Endodermal cell (in vitro differentiated cells): ENCODE measurements at regions not wholly inside any gene's neighbourhood (a gene's known extent, or its start where the extent isn't known, plus 50 kb on each side); places are given as distances from the start of the nearest gene placed in this dataset.

ENCODE experiments used
- DNase-seq: peaks from one replicate; pipeline ENCODE4 v3.0.0-alpha.2; 2017
- H3K27ac ChIP-seq: 2 replicates; pipeline ENCODE4 v1.5.1; 2013; ENCODE audit warnings: mild to moderate bottlenecking, low read depth, low read length, moderate library complexity
- H3K27me3 ChIP-seq: 2 replicates; pipeline ENCODE4 v1.6.1; 2013; ENCODE audit warnings: mild to moderate bottlenecking, low read length, moderate library complexity; ENCODE audit not compliant: insufficient read depth, control insufficient read depth, poor library complexity, severe bottlenecking
- H3K36me3 ChIP-seq: 2 replicates; pipeline ENCODE4 v1.7.0; 2013; ENCODE audit warnings: mild to moderate bottlenecking, low read length, moderate library complexity; ENCODE audit not compliant: control insufficient read depth, insufficient read depth
- H3K4me1 ChIP-seq: one replicate; pipeline ENCODE4 v1.7.0; 2013; ENCODE audit warnings: low read length; ENCODE audit not compliant: control insufficient read depth, insufficient read depth
- H3K4me3 ChIP-seq: 2 replicates; pipeline ENCODE4 v1.5.1; 2013; ENCODE audit warnings: mild to moderate bottlenecking, low read length, moderate library complexity
- H3K9ac ChIP-seq: 2 replicates; pipeline ENCODE4 v1.6.1; 2013; ENCODE audit warnings: mild to moderate bottlenecking, low read length, moderate library complexity; ENCODE audit not compliant: poor library complexity, severe bottlenecking; ENCODE audit errors: extremely low read depth
- H3K9me3 ChIP-seq: 2 replicates; pipeline ENCODE4 v1.6.1; 2013; ENCODE audit warnings: mild to moderate bottlenecking, low read length, moderate library complexity; ENCODE audit not compliant: control insufficient read depth
- H3K27ac Mint-ChIP-seq: 2 replicates; pipeline ENCODE4 v1.8.0; 2020; ENCODE audit warnings: mixed read lengths
- H3K27me3 Mint-ChIP-seq: 2 replicates; pipeline ENCODE4 v1.8.0; 2021; ENCODE audit warnings: mild to moderate bottlenecking, mixed read lengths; ENCODE audit not compliant: insufficient read depth
- H3K36me3 Mint-ChIP-seq: 2 replicates; pipeline ENCODE4 v1.8.0; 2020; ENCODE audit warnings: low read depth, mixed read lengths
- H3K4me1 Mint-ChIP-seq: 2 replicates; pipeline ENCODE4 v1.8.0; 2020; ENCODE audit warnings: mixed read lengths
- H3K4me3 Mint-ChIP-seq: 2 replicates; pipeline ENCODE4 v1.8.0; 2020; ENCODE audit warnings: mild to moderate bottlenecking, moderate library complexity, mixed read lengths
- H3K9me3 Mint-ChIP-seq: 2 replicates; pipeline ENCODE4 v1.8.0; 2020; ENCODE audit warnings: mild to moderate bottlenecking, mixed read lengths
- CTCF ChIP-seq: fragments of 200-600 bp; sonication (generic); conservative IDR thresholded peaks from 2 replicates; pipeline ENCODE4 v1.5.0; 2021; ENCODE audit warnings: antibody characterized with exemption, mild to moderate bottlenecking
- WGBS, 2 experiments: methylation state at CpG; one replicate each; pipeline versions ENCODE4 v1.1.5 to v1.1.7; 2013; ENCODE audit warnings: missing lambda C conversion rate in 2 of 2, mixed read lengths in 1 of 2; ENCODE audit not compliant: insufficient coverage in 1 of 2, insufficient read length in 1 of 2; 5-methylcytosine and 5-hydroxymethylcytosine counted together

GRCh38 chr9:88737876-88738275 lies 202.9 kb downstream of the NXNL2 start:
- WGBS, 2 experiments, result 83 to 100% methylated on average over 5 to 9 of the region's 9 CpGs
- no peaks in the 10 kb centered on the region for H3K27me3 Mint-ChIP-seq
- peaks cover 19% of the 10 kb centered on the region for H3K9me3 Mint-ChIP-seq
- H3K4me1 Mint-ChIP-seq, result peaks cover 4% of the 10 kb centered on the region
- Histone ChIP-seq H3K4me3 (no peak overlapping the region), H3K27me3 (no peaks in the 10 kb centered on the region), H3K9ac (no peak overlapping the region), H3K27ac (no peak overlapping the region), H3K4me1 (peaks cover 15% of the 10 kb centered on the region), H3K9me3 (peaks cover 33% of the 10 kb centered on the region), H3K36me3 (no peaks in the 10 kb centered on the region)
- DNase-seq, result no peak
- no peak overlapping the region for H3K4me3 Mint-ChIP-seq
- TF ChIP-seq CTCF, result no peak
- no peak overlapping the region for H3K27ac Mint-ChIP-seq
- no peaks in the 10 kb centered on the region for H3K36me3 Mint-ChIP-seq

GRCh38 chr9:88738709-88739108 lies 203.7 kb downstream of the NXNL2 start:
- Mint-ChIP-seq H3K36me3 (no peaks in the 10 kb centered on the region), H3K27ac (no peak overlapping the region), H3K27me3 (no peaks in the 10 kb centered on the region), H3K4me1 (peaks cover 4% of the 10 kb centered on the region), H3K9me3 (peaks cover 19% of the 10 kb centered on the region), H3K4me3 (no peak overlapping the region)
- no peak for TF ChIP-seq CTCF
- Histone ChIP-seq H3K27me3 (no peaks in the 10 kb centered on the region), H3K27ac (no peak overlapping the region), H3K36me3 (no peaks in the 10 kb centered on the region), H3K4me3 (no peak overlapping the region), H3K4me1 (peaks cover 15% of the 10 kb centered on the region), H3K9me3 (peaks cover 33% of the 10 kb centered on the region), H3K9ac (no peak overlapping the region)
- no peak for DNase-seq
- 88% methylated on average over 3 of the region's 3 CpGs; no CpG with 5 or more reads in 1 of the 2 experiments for WGBS, 2 experiments

- Histone ChIP-seq H3K36me3 (no peaks in the 10 kb centered on the region), H3K4me1 (peaks cover 15% of the 10 kb centered on the region), H3K4me3 (no peak overlapping the region), H3K27ac (no peak overlapping the region), H3K27me3 (no peaks in the 10 kb centered on the region), H3K9me3 (peaks cover 33% of the 10 kb centered on the region), H3K9ac (no peak overlapping the region)
- peaks cover 4% of the 10 kb centered on the region for H3K4me1 Mint-ChIP-seq
- no peaks in the 10 kb centered on the region for H3K36me3 Mint-ChIP-seq
- 56 to 83% methylated on average over 2 of the region's 2 CpGs for WGBS, 2 experiments
- no peak for TF ChIP-seq CTCF
- DNase-seq, result no peak
- no peak overlapping the region for H3K4me3 Mint-ChIP-seq
- no peak overlapping the region for H3K27ac Mint-ChIP-seq
- no peaks in the 10 kb centered on the region for H3K27me3 Mint-ChIP-seq
- H3K9me3 Mint-ChIP-seq, result peaks cover 19% of the 10 kb centered on the region
Observed at GRCh38 chr9:88739373-88739772, 204.4 kb downstream of the NXNL2 start.
